Stimulated activated CD8-positive, alpha-beta memory T cell treated with anti-CD3 and anti-CD28 coated beads, Interleukin-2, amount 100 ng/mL, for 48 hours (primary cell): ENCODE measurements at regions not wholly inside any gene's neighbourhood (a gene's known extent, or its start where the extent isn't known, plus 50 kb on each side); places are given as distances from the start of the nearest gene placed in this dataset.
"Not testable (repeated sequence)": the region's sequence is repeated elsewhere in the genome, so short reads cannot be mapped to it uniquely, and the experiment has no call there.

Experiments used
- DNase-seq, 2 donors: peaks; one replicate each; pipeline ENCODE4 v3.0.0-alpha.2; 2020; ENCODE audit warnings: low read depth in 2 of 2

- no peak for DNase-seq
These were observed 325.8 kb downstream of the ANTXR2 start for GRCh38 chr4:79747252-79747651.

DNA sequence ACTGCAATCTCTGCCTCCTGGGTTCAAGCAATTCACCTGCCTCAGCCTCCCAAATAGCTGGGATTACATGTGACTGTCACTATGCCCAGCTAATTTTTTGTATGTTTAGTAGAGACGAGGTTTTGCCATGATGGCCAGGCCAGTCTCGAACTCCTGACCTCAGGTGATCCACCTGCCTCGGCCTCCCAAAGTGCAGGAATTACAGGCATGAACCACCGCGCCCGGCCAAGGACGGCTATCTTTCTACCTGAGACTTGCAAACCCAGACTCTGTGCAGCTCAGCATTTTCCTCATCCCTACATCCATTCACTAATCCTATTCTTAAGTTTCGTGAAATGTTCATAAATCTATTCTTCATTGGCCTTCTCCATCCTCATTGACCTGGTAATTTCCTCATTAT, 330.0 kb downstream of the ANTXR2 start:
- no peak for DNase-seq

- no peak for DNase-seq
These were observed 331.9 kb upstream of the GK2 start for GRCh38 chr4:79739912-79740311.

- DNase-seq, result no peak
These were observed 315.5 kb upstream of the GK2 start for GRCh38 chr4:79723507-79723906.

DNA sequence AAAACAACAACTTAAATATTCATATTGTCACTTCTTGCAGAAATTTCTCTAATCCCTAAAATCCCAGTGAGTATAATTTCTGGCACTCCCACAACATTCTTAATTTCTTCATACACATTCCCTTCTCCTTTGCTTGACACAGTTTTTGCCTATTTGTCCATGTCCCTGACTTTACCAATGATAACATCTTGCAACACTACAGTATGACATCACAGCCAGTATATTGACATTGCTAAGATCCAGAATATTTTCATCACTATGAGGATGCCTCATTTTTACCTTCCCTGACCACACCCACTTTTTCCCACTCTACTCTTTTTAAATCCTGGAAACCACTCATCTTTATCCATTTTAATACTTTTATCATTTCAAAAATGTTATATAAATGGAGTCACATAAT, 292.3 kb upstream of the GK2 start:
- DNase-seq, result no peak

DNA sequence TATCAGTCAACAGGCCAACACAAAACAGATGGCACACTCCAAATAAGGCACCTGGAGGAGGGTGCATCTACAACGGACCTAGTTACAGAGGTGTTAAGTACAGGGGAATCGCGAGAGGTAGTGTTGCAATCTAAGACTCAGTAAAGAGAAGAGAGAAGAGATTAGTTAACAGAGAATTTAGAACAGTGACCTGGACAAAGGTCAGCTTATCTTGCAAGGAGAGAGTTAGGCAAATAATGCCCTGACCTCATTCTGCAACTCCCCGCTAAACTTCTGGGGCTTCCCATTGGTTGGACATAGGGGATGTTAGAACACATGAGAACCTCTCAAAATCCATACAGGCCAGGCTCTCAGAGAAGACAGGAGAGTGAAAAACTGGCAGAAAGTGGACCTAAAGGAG, 289.4 kb upstream of the GK2 start:
- no peak for DNase-seq

DNA sequence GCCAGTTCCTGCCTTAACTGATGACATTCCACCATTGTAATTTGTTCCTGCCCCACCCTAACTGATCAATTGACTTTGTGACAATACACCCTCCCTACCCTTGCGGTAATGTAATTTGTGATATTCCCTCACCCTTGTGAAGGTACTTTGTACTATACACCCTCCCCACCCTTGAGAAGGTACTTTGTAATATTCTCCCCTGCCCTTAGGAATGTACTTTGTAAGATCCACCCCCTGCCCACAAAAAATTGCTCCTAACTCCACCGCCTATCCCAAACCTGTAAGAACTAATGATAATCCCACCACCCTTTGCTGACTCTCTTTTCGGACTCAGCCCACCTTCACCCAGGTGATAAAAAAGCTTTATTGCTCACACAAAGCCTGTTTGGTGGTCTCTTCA, 288.5 kb upstream of the GK2 start:
- not testable (repeated sequence) for DNase-seq

DNA sequence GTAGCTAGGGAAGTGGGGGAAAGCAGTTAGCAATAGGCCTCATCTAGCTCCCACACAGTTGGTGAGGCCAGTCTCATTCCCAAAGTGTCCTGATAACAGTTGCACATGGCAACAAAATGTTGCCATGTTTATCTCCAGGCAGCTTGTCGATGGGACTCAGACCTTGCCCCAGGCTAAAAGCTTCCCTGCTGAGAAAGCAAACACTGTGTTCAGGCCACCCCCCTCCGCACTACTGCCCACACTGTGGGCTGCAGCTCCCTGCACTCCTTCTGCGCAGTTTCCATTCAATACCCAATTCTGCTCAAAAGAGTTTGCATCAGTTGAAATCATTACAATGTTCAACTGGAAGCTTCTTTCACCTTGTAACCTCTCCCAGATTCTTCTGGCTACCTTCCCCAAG, 287.8 kb upstream of the GK2 start:
- no peak for DNase-seq

DNA sequence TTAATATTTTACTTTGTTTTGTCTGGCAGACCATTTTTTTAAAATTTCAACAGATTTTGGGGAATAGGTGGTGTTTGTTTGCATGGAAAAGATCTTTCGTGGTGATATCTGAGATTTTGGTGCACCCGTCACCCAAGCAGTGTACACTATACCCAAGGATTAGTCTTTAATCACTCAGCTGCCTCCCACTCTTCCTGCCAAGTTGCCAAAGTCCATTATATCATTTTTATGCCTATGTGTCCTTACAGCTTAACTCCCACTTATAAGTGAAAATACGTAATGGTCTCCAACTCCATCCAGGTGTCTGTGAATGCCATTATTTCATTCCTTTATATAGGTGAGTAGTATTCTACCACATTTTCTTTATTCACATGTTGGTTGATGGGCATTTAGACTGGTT, 281.7 kb upstream of the GK2 start:
- no peak for DNase-seq

DNA sequence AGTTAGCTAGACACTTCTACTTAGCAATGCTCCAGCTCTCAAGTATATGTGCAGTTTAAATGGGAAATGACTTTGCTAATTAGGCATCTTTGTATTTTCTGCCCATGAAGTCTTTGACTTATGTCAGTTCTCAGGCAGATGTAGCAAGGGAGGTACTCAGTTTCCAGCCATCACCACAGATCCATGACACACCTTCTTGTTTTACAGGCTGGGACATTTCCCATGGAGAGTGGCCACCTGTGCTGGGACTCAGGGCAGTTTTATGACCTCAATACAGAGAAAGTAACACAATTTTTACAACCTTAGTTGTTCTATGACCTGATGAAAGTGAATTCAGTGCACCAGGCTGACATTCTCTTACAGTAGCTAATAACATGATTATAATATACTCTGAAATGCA, 280.7 kb upstream of the GK2 start:
- DNase-seq, result no peak

- DNase-seq, result no peak
These were observed 279.0 kb upstream of the GK2 start for GRCh38 chr4:79687006-79687405.

GRCh38 chr4:79685542-79685941, 277.5 kb upstream of the GK2 start:
- DNase-seq, result no peak

DNA sequence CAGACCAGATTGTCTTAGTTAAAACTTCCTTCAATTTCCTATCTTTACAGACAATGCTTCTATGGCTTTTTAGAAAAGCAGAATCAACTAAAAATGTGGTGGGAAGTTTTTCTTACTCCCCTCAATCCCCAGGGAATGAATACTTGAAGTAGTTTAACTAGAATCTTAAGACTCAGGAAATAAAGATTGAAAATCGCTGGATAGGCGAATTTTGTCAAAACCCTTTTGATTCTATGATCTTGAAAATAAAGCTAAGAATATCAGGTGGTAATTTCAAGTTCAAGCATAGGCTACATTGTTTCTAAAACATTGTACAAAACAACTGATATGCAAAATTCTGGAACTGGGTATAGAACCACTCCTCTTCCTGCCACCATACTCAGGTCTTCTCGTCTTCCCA, 276.5 kb upstream of the GK2 start:
- DNase-seq, result no peak

GRCh38 chr4:79682801-79683530, 274.9 kb upstream of the GK2 start:
- no peak for DNase-seq

DNA sequence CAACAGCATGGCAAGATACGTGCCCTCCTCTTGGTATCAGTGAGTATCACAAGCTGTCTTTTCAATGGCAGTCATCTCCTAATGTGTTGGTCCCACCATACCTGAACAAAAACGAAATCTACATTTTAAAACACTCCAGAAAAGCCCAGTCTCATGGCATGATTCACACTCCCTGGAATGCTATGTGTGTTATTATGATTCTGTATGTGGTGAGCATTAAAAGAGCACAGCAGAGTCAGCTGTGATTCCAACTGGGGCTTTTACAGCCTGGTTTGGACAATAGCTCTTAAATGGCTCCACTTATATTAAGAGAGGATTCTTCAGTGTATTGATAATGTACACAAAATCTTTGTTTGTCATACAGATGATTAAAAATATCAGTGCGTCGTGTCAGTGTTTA, 274.1 kb upstream of the GK2 start:
- DNase-seq, result no peak

- no peak for DNase-seq
These were observed 271.8 kb upstream of the GK2 start for GRCh38 chr4:79679859-79680258.

DNA sequence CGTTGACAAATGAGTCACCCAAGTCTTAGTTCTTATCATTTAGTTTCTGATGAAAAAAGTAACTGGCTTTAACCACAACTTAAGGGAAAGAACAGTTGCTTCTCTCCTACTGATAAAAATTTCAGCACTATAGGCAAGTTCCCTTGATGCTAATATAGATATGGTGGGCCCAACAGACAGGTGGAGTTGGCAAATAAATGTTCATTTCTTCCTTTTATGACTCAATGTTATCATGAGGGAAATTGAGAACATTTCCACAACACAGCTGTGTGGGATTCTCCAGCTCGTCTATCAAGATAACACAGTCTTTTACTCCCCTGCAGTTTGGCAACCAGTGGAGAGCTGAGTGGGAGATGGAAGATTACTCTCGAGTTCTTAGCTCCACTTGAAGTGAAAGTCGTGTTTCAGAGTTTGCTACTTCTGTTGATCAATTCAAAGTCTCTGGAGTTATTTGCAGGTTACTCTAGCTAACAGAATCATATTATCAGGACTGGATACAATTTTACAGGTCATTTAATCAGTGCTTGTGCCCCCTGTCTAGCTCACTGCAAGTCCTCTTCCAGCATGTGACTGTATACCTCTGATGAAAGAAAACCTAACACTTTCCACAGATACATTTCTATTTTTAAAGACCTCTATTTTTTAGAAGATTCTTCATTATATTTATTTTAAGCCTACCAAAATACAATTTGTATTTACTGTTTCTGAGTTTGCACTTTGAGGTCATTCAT, 270.6 kb upstream of the GK2 start:
- DNase-seq, result peak in 1 of 2 donors; percentile 0

DNA sequence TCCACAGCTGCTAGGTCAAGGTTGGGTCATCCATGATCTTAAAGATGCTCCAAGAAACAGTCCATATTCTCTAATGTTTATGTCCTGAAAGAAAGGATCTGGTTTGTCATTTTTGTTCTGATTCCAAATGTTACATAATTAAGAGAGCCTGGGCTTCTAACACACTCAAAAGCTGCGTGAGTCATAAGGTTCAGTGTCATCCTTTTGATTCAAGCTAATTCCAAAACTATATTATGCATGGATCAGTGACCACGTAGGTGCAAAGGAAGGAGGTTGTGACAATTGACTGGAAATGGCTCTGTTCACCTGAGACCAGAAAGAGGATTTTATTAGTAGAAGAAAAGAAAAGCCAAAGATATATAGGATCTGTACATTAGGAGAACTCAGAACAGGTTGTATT, 268.7 kb upstream of the GK2 start:
- DNase-seq, result no peak

- not testable (repeated sequence) for DNase-seq
These were observed 266.9 kb upstream of the GK2 start for GRCh38 chr4:79674906-79675305.

- DNase-seq, result no peak
These were observed 265.9 kb upstream of the GK2 start for GRCh38 chr4:79673898-79674297.

DNA sequence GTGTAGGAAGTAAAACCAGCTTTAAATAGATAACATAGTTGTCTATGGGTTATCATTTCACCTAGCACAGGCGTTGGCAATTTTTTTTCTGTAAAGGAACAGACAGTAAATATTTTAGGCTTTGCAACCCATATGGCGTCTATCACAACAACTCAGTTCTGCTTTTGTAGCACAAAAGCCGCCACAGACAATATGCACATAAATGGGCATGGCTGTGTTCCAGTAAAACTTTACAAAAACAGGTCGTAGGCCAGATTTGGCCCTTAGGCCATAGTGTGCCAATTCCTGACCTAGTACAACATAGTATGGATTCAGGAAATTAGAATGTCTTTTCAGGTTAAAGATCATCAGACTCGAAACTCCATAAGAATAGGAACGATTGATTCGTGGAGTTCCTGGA, 265.3 kb upstream of the GK2 start:
- no peak for DNase-seq

DNA sequence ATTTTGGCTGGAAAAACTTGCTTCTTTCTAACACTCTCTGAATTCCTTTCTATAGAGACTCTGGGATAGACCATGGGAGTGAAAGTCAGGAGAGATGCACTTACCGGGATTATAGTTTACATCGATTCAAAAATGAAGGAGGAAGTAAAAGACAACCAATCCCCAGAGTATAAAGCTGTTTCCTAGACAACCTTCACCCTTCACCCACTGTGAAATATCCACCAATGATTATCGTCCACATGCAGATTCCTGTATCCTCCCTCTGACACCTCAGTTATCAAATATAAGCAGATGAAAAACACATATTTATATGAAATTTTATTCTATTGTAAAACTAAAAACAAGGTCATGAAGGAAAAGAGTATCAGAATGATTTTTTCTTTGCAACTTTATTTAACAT, 258.8 kb upstream of the GK2 start:
- no peak for DNase-seq

- no peak for DNase-seq
These were observed 258.1 kb upstream of the GK2 start for GRCh38 chr4:79666112-79666511.

- DNase-seq, result no peak
These were observed 255.8 kb upstream of the GK2 start for GRCh38 chr4:79663865-79664264.
